Tibial artery (tissue), 4 donors: ENCODE measurements at regions not wholly inside any gene's neighbourhood (a gene's known extent, or its start where the extent isn't known, plus 50 kb on each side); places are given as distances from the start of the nearest gene placed in this dataset.

Experiments
- DNase-seq, 2 donors: peaks; one replicate each; pipeline ENCODE4 v3.0.0-alpha.2; 2019
- H3K27ac ChIP-seq, 2 donors: fragments of 200-600 bp; sonication (generic) in 1 of 2; 1 replicate in 1 of 2; 2 replicates in 1 of 2; pipeline ENCODE4 v1.5.1; 2018 to 2019; ENCODE audit warnings: mild to moderate bottlenecking in 1 of 2
- H3K27me3 ChIP-seq, 2 donors: fragments of 200-600 bp; sonication (generic) in 1 of 2; one replicate each; pipeline versions ENCODE4 v1.5.1 to v1.6.0; 2016 to 2019
- H3K36me3 ChIP-seq, 3 donors: fragments of 200-600 bp; sonication (generic) in 2 of 3; one replicate each; pipeline ENCODE4 v1.5.1; 2016 to 2019; ENCODE audit warnings: mild to moderate bottlenecking in 2 of 3
- H3K4me1 ChIP-seq, 4 donors: fragments of 200-600 bp; sonication (generic) in 2 of 4; 1 replicate in 3 of 4; 2 replicates in 1 of 4; pipeline ENCODE4 v1.5.1; 2016 to 2019
- H3K4me3 ChIP-seq, 2 donors: fragments of 200-600 bp; sonication (generic) in 1 of 2; 1 replicate in 1 of 2; 2 replicates in 1 of 2; pipeline ENCODE4 v1.5.1; 2018 to 2019; ENCODE audit warnings: mild to moderate bottlenecking in 2 of 2
- H3K9me3 ChIP-seq, 3 donors: fragments of 200-600 bp; sonication (generic) in 1 of 3; one replicate each; pipeline ENCODE4 v1.5.1; 2016 to 2019
- intact Hi-C: fragments of 100-400 bp; cut with DNase I; formaldehyde crosslinking; loops from one replicate; pipeline ENCODE4 v1.15.0; 2023; ENCODE audit warnings: low total_unique reads
- TF ChIP-seq, protein P1 (sequence below), 2 experiments: fragments of 200-600 bp in 1 of 2; fragments of 450-650 bp in 1 of 2; IDR thresholded peaks; one replicate each; pipeline ENCODE4 v1.5.1; 2017 to 2019; ENCODE audit warnings: antibody characterized with exemption in 2 of 2, mild to moderate bottlenecking in 1 of 2, moderate library complexity in 1 of 2

DNA sequence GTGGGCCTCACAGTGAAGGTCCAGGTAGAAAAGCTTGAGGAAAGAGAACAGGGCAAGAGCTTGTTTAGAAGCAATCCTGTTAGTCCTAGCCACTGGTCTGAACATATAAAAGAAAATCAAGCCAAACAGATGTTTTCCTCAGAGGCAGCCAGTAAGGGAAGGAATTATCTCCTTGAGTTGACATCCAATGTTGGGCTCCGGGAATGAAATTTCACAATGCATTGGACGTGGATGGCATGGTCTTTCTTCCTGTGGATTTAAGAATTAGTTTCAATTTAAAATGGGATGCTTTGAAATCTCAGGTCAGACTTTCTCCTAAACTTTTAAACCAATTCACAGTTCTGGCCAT, 92.1 kb downstream of the ACKR3 start:
- intact Hi-C loops: no loop called here
- DNase-seq: no peak
- peak overlapping the region in 1 of 2 donors; percentile 11 for H3K4me3 ChIP-seq

DNA sequence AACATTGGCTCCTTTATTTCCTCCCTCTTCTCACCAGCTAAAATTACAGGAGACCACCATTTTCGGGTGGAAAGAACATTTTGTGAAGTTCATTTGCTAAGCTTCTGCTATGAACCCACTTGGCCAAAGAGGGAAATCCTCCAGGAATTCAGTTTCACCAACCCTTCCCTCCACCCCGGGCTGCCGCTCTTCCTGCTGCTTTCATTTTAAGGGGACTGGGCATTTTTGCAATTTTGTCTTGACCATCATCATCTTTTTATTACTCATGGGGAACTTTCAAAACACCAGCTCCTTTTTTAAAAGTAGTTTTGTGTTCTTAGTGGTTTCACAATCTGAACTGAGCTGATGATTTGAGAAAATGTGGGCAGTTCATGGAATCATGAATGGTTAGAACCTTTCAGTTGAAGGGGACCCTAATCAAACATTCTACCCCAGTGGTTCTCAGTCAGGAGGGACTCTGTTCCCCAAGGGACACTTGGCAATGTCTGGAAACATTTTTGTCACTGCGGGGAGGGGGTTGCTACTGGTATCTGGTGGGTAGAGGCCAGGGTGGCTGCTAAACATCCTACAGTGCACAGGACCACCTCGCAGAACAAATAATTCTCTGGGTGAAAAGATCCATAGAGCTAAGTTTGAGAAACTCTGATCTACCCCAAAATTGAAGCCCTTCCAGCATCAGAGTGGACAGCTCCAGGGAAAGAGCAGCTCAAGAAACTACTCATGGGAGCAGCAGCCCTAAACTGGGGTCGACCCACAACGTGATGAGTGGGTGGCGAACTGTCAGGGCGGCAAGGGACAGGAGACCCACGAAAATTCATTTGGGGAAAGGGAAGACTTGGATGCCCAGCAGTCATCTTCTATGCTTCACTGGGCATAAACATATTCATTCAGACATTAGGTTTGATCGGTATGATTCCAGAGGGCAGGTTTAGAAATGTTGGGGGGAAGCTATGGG, 92.9 kb downstream of the ACKR3 start:
- TF ChIP-seq, protein P1, sequence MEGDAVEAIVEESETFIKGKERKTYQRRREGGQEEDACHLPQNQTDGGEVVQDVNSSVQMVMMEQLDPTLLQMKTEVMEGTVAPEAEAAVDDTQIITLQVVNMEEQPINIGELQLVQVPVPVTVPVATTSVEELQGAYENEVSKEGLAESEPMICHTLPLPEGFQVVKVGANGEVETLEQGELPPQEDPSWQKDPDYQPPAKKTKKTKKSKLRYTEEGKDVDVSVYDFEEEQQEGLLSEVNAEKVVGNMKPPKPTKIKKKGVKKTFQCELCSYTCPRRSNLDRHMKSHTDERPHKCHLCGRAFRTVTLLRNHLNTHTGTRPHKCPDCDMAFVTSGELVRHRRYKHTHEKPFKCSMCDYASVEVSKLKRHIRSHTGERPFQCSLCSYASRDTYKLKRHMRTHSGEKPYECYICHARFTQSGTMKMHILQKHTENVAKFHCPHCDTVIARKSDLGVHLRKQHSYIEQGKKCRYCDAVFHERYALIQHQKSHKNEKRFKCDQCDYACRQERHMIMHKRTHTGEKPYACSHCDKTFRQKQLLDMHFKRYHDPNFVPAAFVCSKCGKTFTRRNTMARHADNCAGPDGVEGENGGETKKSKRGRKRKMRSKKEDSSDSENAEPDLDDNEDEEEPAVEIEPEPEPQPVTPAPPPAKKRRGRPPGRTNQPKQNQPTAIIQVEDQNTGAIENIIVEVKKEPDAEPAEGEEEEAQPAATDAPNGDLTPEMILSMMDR (IDR thresholded peaks at IDR 0.05): no peak
- peak overlapping the region in 1 of 2 donors; percentile 11 for H3K4me3 ChIP-seq
- intact Hi-C loops: no loop called here
- no peaks in the 10 kb centered on the region for H3K27me3 ChIP-seq
- peaks cover 0 to 42% (median 33%) of the 10 kb centered on the region in 4 donors for H3K4me1 ChIP-seq
- H3K36me3 ChIP-seq: no peaks in the 10 kb centered on the region
- H3K9me3 ChIP-seq: peaks cover 0 to 9% (median 0%) of the 10 kb centered on the region in 3 donors
- peak overlapping the region; percentile 56 to 71 for H3K27ac ChIP-seq
- DNase-seq: peak in 1 of 2 donors; percentile 20

More for the DNA sequence above, 92.1 kb downstream of the ACKR3 start:
- Histone ChIP-seq H3K36me3 (no peaks in the 10 kb centered on the region), H3K27me3 (no peaks in the 10 kb centered on the region), H3K4me1 (peaks cover 0 to 42% (median 33%) of the 10 kb centered on the region in 4 donors), H3K9me3 (peaks cover 0 to 5% (median 0%) of the 10 kb centered on the region in 3 donors), H3K27ac (peak overlapping the region; percentile 56 to 71)
- TF ChIP-seq, protein P1 (IDR thresholded peaks at IDR 0.05): no peak

DNA sequence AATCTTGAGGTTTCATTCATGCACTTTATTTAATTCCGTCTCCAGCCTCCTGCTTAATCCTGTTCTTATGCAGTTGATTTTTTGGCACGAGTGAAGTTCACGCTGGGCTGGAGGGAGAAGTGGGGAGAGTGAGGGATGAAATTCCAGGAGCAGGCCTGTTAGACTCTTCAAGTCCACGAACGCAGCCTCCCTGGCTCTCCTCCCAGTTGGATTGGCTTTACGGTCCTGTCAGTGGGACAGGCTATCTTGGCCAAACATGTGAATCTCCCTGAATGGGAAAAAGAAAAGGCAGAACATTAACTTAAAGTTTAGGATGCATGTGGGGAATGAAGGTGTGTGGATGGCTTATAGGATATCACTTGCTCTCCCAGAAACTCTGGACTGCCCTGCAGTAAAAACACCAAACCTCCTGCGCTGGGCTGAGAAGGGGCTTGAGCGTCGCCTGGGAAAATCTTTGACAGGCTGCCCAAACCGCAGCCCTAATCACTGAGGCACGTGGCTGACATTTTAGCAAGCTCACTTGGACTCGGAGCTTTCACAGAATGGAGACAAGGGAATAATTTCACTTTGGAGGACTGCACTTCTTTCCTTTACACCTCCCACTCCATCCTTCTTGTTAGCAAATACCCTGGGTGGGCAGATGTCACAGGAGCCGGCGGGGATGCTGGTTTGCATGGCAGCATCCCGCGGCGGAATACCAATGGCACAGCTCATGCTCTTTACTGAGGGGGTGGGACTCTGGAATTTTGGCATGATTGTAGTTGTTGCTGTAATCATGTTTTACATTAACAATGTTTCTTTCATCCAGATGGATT, 93.9 kb downstream of the ACKR3 start:
- DNase-seq: peak; percentile 76 to 83
- TF ChIP-seq, protein P1 (IDR thresholded peaks at IDR 0.05): no peak
- Histone ChIP-seq H3K4me3 (no peak overlapping the region), H3K27ac (peak overlapping the region; percentile 56 to 71), H3K27me3 (no peaks in the 10 kb centered on the region), H3K9me3 (peaks cover 0 to 9% (median 0%) of the 10 kb centered on the region in 3 donors), H3K36me3 (no peaks in the 10 kb centered on the region), H3K4me1 (peaks cover 0 to 42% (median 33%) of the 10 kb centered on the region in 4 donors)
- intact Hi-C loops: no loop called here

DNA sequence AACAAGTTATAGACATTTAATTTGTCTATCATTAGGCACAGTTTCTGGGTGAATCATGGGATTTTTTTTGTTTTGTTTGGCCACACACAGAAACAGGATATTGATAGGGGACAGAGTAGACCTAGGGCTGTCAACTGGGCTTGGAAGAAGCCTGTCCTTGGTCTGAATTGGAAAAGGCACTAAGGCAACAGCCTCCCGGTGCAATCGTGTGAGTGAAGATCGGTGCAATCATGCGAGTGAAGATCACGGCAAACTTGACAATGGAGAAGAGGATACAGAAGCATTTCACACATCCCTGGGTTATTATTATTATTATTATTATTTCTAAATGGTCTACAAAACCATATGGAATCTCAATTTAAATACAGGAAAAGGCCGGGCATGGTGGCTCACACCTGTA, 94.5 kb downstream of the ACKR3 start:
- no peak overlapping the region for H3K4me3 ChIP-seq
- H3K9me3 ChIP-seq: peaks cover 0 to 9% (median 0%) of the 10 kb centered on the region in 3 donors
- no peaks in the 10 kb centered on the region for H3K36me3 ChIP-seq
- H3K27ac ChIP-seq: peak overlapping the region; percentile 56 to 71
- no peaks in the 10 kb centered on the region for H3K27me3 ChIP-seq
- peaks cover 0 to 42% (median 33%) of the 10 kb centered on the region in 4 donors for H3K4me1 ChIP-seq
- peak in 1 of 2 donors; percentile 19 for DNase-seq
- intact Hi-C loops: no loop called here
- TF ChIP-seq, protein P1 (IDR thresholded peaks at IDR 0.05): no peak

DNA sequence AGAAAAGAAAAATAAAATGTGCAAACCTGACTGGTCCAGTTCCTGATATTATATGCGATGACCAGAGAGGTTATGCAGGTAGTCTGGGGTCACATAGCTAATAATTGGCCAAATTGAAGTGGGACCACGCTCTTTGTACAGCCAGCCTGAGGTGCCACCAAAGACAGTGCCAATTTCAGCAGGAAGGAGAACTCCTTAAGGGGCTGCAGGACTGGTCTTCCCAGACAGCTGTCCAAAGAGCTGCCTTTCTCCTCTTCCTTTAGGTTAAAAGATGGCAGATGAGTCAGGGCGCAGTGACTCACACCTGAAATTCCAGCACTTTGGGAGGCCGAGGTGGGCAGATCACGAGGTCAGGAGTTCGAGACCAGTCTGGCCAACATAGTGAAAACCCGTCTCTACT, 95.5 kb downstream of the ACKR3 start:
- H3K4me1 ChIP-seq: peaks cover 0 to 42% (median 33%) of the 10 kb centered on the region in 4 donors
- no peak overlapping the region for H3K4me3 ChIP-seq
- TF ChIP-seq, protein P1 (IDR thresholded peaks at IDR 0.05): no peak
- no peak overlapping the region for H3K27ac ChIP-seq
- peaks cover 0 to 9% (median 0%) of the 10 kb centered on the region in 3 donors for H3K9me3 ChIP-seq
- no peaks in the 10 kb centered on the region for H3K27me3 ChIP-seq
- peak in 1 of 2 donors; percentile 43 for DNase-seq
- no peaks in the 10 kb centered on the region for H3K36me3 ChIP-seq
- intact Hi-C loops: no loop called here
